GM21528 (cell line): ENCODE measurements at regions not wholly inside any gene's neighbourhood (a gene's known extent, or its start where the extent isn't known, plus 50 kb on each side); places are given as distances from the start of the nearest gene placed in this dataset.

Experiments used
- ATAC-seq: cut with Tn5 transposase; IDR thresholded peaks from one replicate; pipeline ENCODE4 v1.9.1; 2021; ENCODE audit warnings: mild to moderate bottlenecking, moderate library complexity; ENCODE audit not compliant: unreplicated experiment, low FRiP score

DNA sequence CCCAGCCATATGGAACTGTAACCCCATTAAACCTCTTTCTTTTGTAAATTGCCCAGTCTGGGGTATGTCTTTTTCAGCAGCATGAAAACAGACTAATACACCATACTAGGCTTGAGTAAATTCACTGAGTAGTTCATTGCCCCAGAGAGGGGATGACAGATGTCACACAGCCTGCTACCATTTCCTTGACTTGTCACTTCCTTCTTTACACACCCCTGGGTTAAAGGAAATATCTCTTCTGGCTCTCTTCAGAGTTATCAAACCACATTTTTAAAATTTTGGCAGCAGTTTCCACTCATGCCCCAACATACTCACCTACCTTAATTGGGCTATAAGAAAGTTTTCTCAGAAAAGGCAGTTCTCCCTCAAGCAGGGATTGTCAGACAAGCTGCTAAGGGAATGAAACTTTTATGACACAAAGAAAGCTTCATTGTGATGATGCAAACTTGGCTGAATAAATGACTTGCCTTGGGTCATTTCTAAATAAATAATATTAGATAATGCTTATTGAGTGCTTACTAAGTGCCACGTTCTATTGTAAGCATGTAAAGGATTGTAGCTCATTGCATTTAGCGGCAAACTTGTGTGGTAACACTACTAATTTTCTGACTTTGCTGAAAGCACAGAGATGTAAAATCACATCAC, 68.0 kb upstream of the RBMS3 start:
- ATAC-seq = no peak

GRCh38 chr3:29214009-29214658, 66.7 kb upstream of the RBMS3 start:
- ATAC-seq = no peak

DNA sequence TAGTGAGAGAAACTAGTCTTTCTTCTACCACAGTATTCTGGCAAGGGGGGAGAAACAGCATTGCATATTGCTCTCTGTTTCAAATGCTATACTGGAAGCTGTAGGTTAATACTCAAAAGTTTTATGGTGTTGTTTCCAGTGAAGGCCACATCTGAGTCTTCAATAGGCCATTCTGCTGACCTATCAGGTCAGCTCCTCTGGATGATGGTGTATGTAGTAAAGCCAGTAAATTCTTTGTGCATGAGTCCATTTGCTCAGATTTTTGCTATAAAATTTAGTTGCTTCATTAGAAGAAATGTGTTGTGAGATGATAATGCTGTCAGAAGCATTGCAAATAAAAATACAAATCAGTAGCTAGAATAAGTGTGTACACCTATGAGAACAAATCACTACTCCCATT, 64.9 kb upstream of the RBMS3 start:
- no peak for ATAC-seq

- no peak for ATAC-seq
Observed at GRCh38 chr3:29226706-29227105, 54.2 kb upstream of the RBMS3 start.

GRCh38 chr3:29227307-29227706, 53.6 kb upstream of the RBMS3 start:
- no peak for ATAC-seq
